ENCODE measurements at regions not wholly inside any gene's neighbourhood (a gene's known extent, or its start where the extent isn't known, plus 50 kb on each side); places are given as distances from the start of the nearest gene placed in this dataset.

GRCh38 chr3:59106085-59106648 is 56.3 kb upstream of the CFAP20DC start:
- Histone ChIP-seq H3K36me3 (ENCODE audit: insufficient read depth, low read length) (no peaks in the 10 kb centered on the region), H2AFZ (ENCODE audit: low read depth, low read length) (no peak overlapping the region), H3K9me3 (ENCODE audit: low read length) (no peaks in the 10 kb centered on the region)

GRCh38 chr3:59103552-59103951 is 53.7 kb upstream of the CFAP20DC start:
- Histone ChIP-seq H4K20me1 (ENCODE audit: insufficient read depth) (no peaks in the 10 kb centered on the region), H3K4me2 (ENCODE audit: low read length) (no peak overlapping the region), H3F3A (ENCODE audit: insufficient read depth, low read length, poor library complexity, severe bottlenecking) (no peaks in the 10 kb centered on the region), H3K79me2 (replicated peaks; ENCODE audit: insufficient read depth, low read length) (no peaks in the 10 kb centered on the region), H3K27ac (ENCODE audit: low read length) (no peak overlapping the region), H3K9me2 (ENCODE audit: insufficient read depth, low read length) (no peaks in the 10 kb centered on the region), H3K9me3 (ENCODE audit: low read length) (no peaks in the 10 kb centered on the region), H3K36me3 (ENCODE audit: insufficient read depth, low read length) (no peaks in the 10 kb centered on the region), H3K4me3 (ENCODE audit: low read length) (no peak overlapping the region), H3K9ac (ENCODE audit: low read length) (no peak overlapping the region), H2AFZ (ENCODE audit: low read depth, low read length) (no peak overlapping the region), H3K27me3 (ENCODE audit: insufficient read depth, low read depth, low read length) (no peaks in the 10 kb centered on the region)
- TF ChIP-seq RAD21 (conservative IDR thresholded peaks at IDR 0.05) (no peak), REST (IDR thresholded peaks at IDR 0.05; ENCODE audit: borderline replicate concordance) (no peak), MXI1 (conservative IDR thresholded peaks at IDR 0.05; ENCODE audit: poor library complexity, severe bottlenecking) (no peak), EZH2 (IDR thresholded peaks at IDR 0.05; ENCODE audit: borderline replicate concordance, insufficient read depth, low read length, poor library complexity, severe bottlenecking) (no peak), CTCF (IDR thresholded peaks at IDR 0.05; ENCODE audit: poor library complexity, severe bottlenecking) (no peak)

More at GRCh38 chr3:59106085-59106648, 56.3 kb upstream of the CFAP20DC start:
- no peaks in the 10 kb centered on the region for H3K79me2 ChIP-seq (replicated peaks; ENCODE audit: insufficient read depth, low read length)
- no peaks in the 10 kb centered on the region for H4K20me1 ChIP-seq (ENCODE audit: insufficient read depth)
- H3K27me3 ChIP-seq (ENCODE audit: insufficient read depth, low read depth, low read length): no peaks in the 10 kb centered on the region
- H3K27ac ChIP-seq (ENCODE audit: low read length): no peak overlapping the region
- no peak for TF ChIP-seq MXI1 (conservative IDR thresholded peaks at IDR 0.05; ENCODE audit: poor library complexity, severe bottlenecking)
- no peak for TF ChIP-seq REST (IDR thresholded peaks at IDR 0.05; ENCODE audit: borderline replicate concordance)
- TF ChIP-seq SMC3 (conservative IDR thresholded peaks at IDR 0.05; ENCODE audit: poor library complexity): no peak
- TF ChIP-seq RAD21 (conservative IDR thresholded peaks at IDR 0.05): no peak
- TF ChIP-seq EZH2 (IDR thresholded peaks at IDR 0.05; ENCODE audit: borderline replicate concordance, insufficient read depth, low read length, poor library complexity, severe bottlenecking): no peak
- no peak for TF ChIP-seq TAF1 (IDR thresholded peaks at IDR 0.05; ENCODE audit: low read depth)
- no peak for TF ChIP-seq EP300 (conservative IDR thresholded peaks at IDR 0.05; ENCODE audit: poor library complexity, severe bottlenecking)
- TF ChIP-seq POLR2AphosphoS5 (IDR thresholded peaks at IDR 0.05): no peak
- TF ChIP-seq CTCF (IDR thresholded peaks at IDR 0.05; ENCODE audit: poor library complexity, severe bottlenecking): no peak
- H3K9me2 ChIP-seq (ENCODE audit: insufficient read depth, low read length): no peaks in the 10 kb centered on the region
- no peaks in the 10 kb centered on the region for H3F3A ChIP-seq (ENCODE audit: insufficient read depth, low read length, poor library complexity, severe bottlenecking)
- H3K4me2 ChIP-seq (ENCODE audit: low read length): no peak overlapping the region
- no peak overlapping the region for H3K4me3 ChIP-seq (ENCODE audit: low read length)
- H3K9ac ChIP-seq (ENCODE audit: low read length): no peak overlapping the region

All from neural cell (in vitro differentiated cells).